Hepatocyte (in vitro differentiated cells): ENCODE measurements at regions not wholly inside any gene's neighbourhood (a gene's known extent, or its start where the extent isn't known, plus 50 kb on each side); places are given as distances from the start of the nearest gene placed in this dataset.

Experiments used
- CTCF ChIP-seq: fragments of 200-600 bp; sonication (generic); IDR thresholded peaks from 2 replicates; pipeline ENCODE4 v1.5.1; 2016; ENCODE audit warnings: antibody characterized with exemption, mild to moderate bottlenecking; ENCODE audit not compliant: poor library complexity
- EZH2 ChIP-seq: fragments of 200-600 bp; sonication (generic); IDR thresholded peaks from 2 replicates; pipeline ENCODE4 v1.6.1; 2016; ENCODE audit warnings: antibody characterized with exemption, mild to moderate bottlenecking, borderline replicate concordance
- EZH2phosphoT487 ChIP-seq: fragments of 200-600 bp; sonication (generic); IDR thresholded peaks from one replicate; pipeline ENCODE4 v1.6.1; 2018; ENCODE audit warnings: antibody characterized with exemption, mild to moderate bottlenecking, low read depth, moderate library complexity; ENCODE audit not compliant: unreplicated experiment, severe bottlenecking

GRCh38 chr3:137097852-137098251, 140.1 kb downstream of the IL20RB start:
- TF ChIP-seq CTCF = no peak
- TF ChIP-seq EZH2 = no peak
- TF ChIP-seq EZH2phosphoT487 = no peak
